CD4-positive, alpha-beta T cell treated with Interferon alpha-2 for 1 hour (primary cell): ENCODE measurements at regions not wholly inside any gene's neighbourhood (a gene's known extent, or its start where the extent isn't known, plus 50 kb on each side); places are given as distances from the start of the nearest gene placed in this dataset.
"Not testable (repeated sequence)": the region's sequence is repeated elsewhere in the genome, so short reads cannot be mapped to it uniquely, and the experiment has no call there.

ENCODE experiments used
- DNase-seq, 2 donors: peaks; one replicate each; pipeline ENCODE4 v3.0.0-alpha.2; 2020 to 2022

- DNase-seq, result no peak
Observed at GRCh38 chr2:51812138-51812866, 780.4 kb upstream of the NRXN1 start.

- DNase-seq, result no peak
Observed at GRCh38 chr2:51810197-51810596, 778.3 kb upstream of the NRXN1 start.

GRCh38 chr2:51807229-51807628 lies 775.3 kb upstream of the NRXN1 start:
- DNase-seq, result no peak

DNA sequence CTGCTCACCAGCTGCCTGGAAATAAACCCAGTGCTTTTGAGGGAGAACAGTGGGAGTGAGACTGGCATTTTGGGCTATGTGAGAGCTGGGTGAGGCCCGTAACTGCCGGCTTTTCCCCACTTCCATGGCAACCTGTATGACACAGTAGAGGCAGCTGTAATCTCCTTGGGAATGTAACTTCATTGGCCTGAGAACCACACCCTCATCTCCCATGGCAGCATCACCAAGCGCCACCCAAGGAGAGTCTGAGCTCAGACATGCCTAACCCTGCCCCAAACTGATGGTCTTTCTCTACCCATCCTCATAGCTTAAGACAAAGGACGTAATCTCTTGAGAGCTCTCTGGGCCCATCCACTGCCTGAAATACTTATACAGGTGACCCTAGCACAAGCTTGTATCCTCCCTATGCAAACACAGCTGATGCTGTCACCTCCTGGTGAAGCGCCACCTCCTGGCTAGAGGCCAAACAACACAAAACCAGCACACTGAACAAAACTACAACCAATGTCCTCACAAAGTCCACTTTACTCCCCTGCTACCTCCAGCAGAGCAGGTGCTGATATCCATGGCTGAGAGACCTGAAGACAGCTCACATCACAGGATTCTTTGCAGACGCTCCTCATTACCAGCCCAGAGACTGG lies 763.4 kb upstream of the NRXN1 start:
- no peak for DNase-seq

GRCh38 chr2:51791496-51791895 lies 759.6 kb upstream of the NRXN1 start:
- no peak for DNase-seq

GRCh38 chr2:51790854-51791253 lies 758.9 kb upstream of the NRXN1 start:
- no peak for DNase-seq

- DNase-seq, result no peak
Observed at GRCh38 chr2:51789918-51790317, 758.0 kb upstream of the NRXN1 start.

DNA sequence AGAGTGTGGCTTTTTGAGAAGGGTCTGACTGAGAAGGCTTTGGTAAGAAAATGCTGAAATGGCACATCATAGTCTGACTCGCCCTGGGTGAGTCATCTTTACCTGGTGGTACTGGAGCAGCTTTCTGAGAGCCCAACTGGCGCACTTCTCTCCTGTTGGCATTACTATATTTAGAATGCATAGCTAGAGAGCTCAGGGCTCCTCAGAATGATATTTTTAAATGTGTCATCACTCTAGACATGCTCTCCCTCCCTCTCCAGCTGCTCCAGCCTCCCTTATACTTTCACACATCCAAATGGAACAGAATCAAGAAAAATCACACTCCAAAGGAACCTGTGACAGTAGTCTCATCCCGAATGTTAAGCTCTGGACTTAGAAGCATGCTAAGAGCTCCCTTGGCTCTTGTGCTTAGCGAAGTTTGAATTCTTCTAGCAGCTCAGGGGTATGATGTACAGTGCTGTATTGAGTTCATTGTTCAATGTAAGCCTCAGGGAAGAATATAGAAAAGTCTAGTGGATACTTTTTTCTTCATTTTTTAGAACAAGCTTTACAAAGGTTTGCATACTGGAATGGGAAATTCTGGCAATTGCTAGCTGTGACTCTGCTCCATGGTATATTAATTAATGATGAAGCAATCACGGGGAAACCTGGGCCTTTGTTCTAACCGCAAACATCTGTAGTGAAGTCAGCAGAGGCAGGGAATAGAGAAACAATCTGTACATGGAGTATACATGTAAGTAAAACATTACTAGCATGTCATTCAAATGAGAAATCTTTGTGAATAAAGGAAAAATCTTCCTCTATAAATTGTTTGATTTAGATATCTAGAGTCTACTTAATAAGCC lies 751.2 kb upstream of the NRXN1 start:
- DNase-seq, result no peak

DNA sequence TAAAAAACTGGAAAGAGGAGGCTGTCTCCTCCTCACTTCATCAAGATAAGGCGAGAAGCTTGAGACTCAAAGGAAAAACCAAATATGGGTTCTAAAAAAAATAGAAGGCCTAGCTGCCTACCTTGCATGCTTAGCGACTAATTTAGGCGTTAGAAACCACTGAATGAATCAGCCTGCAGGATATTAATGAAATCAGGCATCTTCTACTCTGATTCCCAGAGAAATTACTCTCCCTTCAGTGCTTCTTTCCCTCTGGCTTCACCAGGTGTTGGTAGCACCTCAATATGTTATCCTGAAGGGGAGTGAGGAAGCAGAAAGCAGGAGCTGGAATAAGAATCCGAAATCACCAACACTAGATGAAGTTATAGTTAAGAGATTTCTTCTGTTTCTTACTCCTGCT lies 749.8 kb upstream of the NRXN1 start:
- DNase-seq, result no peak

DNA sequence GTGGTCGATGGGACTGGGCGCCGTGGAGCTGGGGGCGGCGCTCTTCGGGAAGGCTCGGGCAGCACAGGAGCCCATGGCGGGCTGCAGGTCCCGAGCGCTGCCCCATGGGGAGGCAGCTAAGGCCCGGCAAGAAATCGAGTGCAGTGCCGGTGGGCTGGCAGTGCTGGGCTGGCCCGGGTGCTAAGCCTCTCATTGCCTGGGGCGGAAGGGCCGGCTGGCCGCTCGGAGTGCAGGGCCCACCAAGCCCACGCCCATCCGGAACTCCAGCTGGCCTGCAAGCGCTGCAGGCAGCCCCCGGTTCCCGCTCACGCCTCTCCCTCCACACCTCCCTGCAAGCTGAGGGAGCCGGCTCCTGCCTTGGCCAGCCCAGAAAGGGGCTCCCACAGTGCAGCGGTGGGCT lies 748.4 kb upstream of the NRXN1 start:
- no peak for DNase-seq

- not testable (repeated sequence) for DNase-seq
Observed at GRCh38 chr2:51779723-51780122, 747.8 kb upstream of the NRXN1 start.

DNA sequence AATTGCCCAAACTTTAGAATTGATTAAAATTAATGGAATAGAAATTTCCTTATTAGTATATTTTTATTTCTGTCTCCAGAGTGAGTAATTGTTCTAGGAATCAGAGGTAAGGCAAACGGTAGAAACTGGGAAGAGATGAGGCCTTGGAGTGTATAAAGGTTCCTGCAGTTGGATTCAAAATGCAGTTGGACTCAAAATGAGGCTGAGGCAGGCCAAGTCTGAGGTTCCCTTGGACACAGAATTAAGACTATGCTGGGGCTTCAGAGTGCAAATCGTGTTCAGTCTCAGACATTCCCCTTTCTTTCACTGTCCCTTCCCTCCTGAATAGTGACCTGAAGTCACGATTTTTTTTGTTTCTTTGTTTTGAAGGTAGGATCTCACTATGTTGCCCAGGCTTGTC lies 746.9 kb upstream of the NRXN1 start:
- no peak for DNase-seq

GRCh38 chr2:51774606-51775005 lies 742.7 kb upstream of the NRXN1 start:
- not testable (repeated sequence) for DNase-seq

- DNase-seq, result no peak
Observed at GRCh38 chr2:51760441-51760840, 728.5 kb upstream of the NRXN1 start.

- no peak for DNase-seq
Observed at GRCh38 chr2:51758081-51758480, 726.1 kb upstream of the NRXN1 start.

- no peak for DNase-seq
Observed at GRCh38 chr2:51734115-51734514, 702.2 kb upstream of the NRXN1 start.

DNA sequence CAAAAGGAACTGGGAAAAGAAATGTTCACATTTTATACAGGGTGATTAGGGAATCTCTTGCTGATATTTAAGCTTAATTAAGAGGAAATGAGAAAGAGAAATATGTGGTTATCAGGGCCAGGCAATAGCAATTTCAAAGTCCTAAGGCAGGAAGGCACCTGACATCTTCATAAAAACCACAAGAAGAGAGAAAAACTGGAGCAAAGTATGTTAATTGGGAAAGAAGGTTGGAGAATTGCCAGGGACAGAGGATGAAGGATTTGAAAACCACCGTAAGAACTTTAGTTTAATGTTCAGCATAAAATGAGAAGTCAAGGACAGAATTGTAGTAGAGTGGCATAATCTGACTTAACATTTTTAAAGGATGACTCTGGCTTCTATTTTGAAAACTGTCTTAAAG lies 691.8 kb upstream of the NRXN1 start:
- no peak for DNase-seq

- no peak for DNase-seq
Observed at GRCh38 chr2:51722311-51722710, 690.4 kb upstream of the NRXN1 start.

GRCh38 chr2:51720826-51721225 lies 688.9 kb upstream of the NRXN1 start:
- no peak for DNase-seq

- no peak for DNase-seq
Observed at GRCh38 chr2:51718881-51719280, 686.9 kb upstream of the NRXN1 start.

DNA sequence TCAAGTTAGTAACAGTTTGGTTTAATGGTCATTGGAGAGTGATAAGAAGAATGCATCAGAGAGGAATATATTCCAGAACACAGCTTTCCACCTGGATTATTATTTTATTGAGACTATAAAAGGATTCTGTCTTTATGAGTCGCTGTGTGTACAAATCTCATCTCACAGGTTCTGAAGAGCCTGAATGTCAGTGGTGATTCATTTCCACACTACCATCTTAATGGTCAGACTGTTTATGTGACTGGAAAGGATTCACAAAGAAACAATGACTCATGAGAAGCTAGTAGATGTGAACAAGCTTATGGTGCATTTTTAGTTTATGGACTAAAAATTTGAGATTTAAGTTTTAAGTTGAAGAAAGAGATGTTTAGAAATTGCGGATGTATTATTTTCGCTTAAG lies 685.4 kb upstream of the NRXN1 start:
- no peak for DNase-seq

DNA sequence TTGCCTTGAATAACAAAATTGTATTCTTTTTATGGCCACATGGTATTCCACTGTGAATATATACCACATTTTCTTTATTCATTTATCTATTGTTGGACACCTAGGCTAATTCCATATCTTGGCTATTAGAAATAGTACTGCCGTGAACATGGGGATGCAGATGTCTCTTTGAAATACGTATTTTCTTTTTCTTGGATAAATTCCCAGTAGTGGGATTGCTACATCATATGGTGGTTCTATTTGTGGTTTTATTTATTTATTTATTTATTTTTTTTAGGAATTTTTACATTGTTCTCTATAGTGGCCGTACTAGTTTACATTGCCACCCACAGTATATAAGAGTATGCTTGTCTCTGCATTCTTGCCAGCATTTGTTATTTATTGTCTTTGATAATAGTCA lies 679.8 kb upstream of the NRXN1 start:
- DNase-seq, result no peak

- no peak for DNase-seq
Observed at GRCh38 chr2:51710222-51710621, 678.3 kb upstream of the NRXN1 start.

DNA sequence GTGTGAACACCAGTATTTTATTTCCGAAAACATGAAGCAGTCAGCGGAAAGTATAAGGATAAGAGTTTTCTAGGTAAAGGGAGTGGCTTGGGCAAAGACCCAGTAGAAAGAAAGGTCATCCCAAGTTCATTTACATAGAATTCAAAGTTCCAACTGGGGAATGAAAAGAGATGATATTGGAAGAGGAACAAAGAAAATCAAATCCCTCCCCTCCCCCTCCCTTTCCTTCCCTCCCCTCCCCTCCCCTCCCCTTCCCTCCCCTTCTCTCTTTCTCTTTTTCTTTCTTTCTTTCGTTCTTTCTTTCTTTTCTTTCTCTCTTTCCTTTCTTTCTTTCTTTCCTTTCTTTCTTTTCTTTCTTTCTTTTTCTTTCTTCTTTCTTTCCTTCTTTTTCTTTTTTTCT lies 675.7 kb upstream of the NRXN1 start:
- DNase-seq, result no peak
